ENCODE measurements at regions not wholly inside any gene's neighbourhood (a gene's known extent, or its start where the extent isn't known, plus 50 kb on each side); places are given as distances from the start of the nearest gene placed in this dataset.

GRCh38 chr2:239905884-239906654, 119.1 kb downstream of the NDUFA10 start:
- no peak for DNase-seq

- DNase-seq, result no peak
Measured at GRCh38 chr2:239905306-239905705, 119.8 kb downstream of the NDUFA10 start.

- DNase-seq, result no peak
Measured at GRCh38 chr2:239904496-239904895, 120.6 kb downstream of the NDUFA10 start.

GRCh38 chr2:239903803-239904202, 121.3 kb downstream of the NDUFA10 start:
- no peak for DNase-seq

GRCh38 chr2:239903210-239903609, 121.9 kb downstream of the NDUFA10 start:
- no peak for DNase-seq

GRCh38 chr2:239902749-239903201, 122.4 kb downstream of the NDUFA10 start:
- DNase-seq, result no peak

GRCh38 chr2:239898292-239898925, 126.7 kb downstream of the NDUFA10 start:
- DNase-seq, result no peak

- DNase-seq, result no peak
Measured at GRCh38 chr2:239897596-239898235, 127.4 kb downstream of the NDUFA10 start.

- no peak for DNase-seq
Measured at GRCh38 chr2:239896075-239896474, 129.1 kb downstream of the NDUFA10 start.

- DNase-seq, result no peak
Measured at GRCh38 chr2:239895669-239896068, 129.5 kb downstream of the NDUFA10 start.

GRCh38 chr2:239895116-239895515, 130.0 kb downstream of the NDUFA10 start:
- DNase-seq, result no peak

- no peak for DNase-seq
Measured at GRCh38 chr2:239894276-239894675, 130.9 kb downstream of the NDUFA10 start.

GRCh38 chr2:239893236-239893515, 132.0 kb downstream of the NDUFA10 start:
- no peak for DNase-seq

- no peak for DNase-seq
Measured at GRCh38 chr2:239892441-239893235, 132.5 kb downstream of the NDUFA10 start.

- DNase-seq, result no peak
Measured at GRCh38 chr2:239891698-239892097, 133.4 kb downstream of the NDUFA10 start.

GRCh38 chr2:239890206-239890746, 134.9 kb downstream of the NDUFA10 start:
- DNase-seq, result no peak

GRCh38 chr2:239889641-239890121, 135.5 kb downstream of the NDUFA10 start:
- no peak for DNase-seq

GRCh38 chr2:239887604-239888003, 137.5 kb downstream of the NDUFA10 start:
- DNase-seq, result no peak

GRCh38 chr2:239886781-239887180, 138.4 kb downstream of the NDUFA10 start:
- no peak for DNase-seq

GRCh38 chr2:239884875-239885274, 140.3 kb downstream of the NDUFA10 start:
- no peak for DNase-seq

GRCh38 chr2:239884051-239884405, 141.1 kb downstream of the NDUFA10 start:
- no peak for DNase-seq

GRCh38 chr2:239883326-239884050, 141.7 kb downstream of the NDUFA10 start:
- no peak for DNase-seq

Measured in NCI-H748 treated with DMSO at 0.1 percent for 48 hours (cell line).